Esophagus squamous epithelium (tissue), 4 donors: ENCODE measurements at regions not wholly inside any gene's neighbourhood (a gene's known extent, or its start where the extent isn't known, plus 50 kb on each side); places are given as distances from the start of the nearest gene placed in this dataset.

Experiments
- POLR2A ChIP-seq, 4 donors: fragments of 450-650 bp; IDR thresholded peaks; one replicate each; pipeline ENCODE4 v1.6.1; 2017; ENCODE audit warnings: antibody characterized with exemption in 4 of 4, mild to moderate bottlenecking in 4 of 4, moderate library complexity in 3 of 4
- TF ChIP-seq, protein P1 (sequence below), 6 experiments: fragments of 450-650 bp in 4 of 6; fragments of 200-600 bp in 2 of 6; sonication (generic) in 2 of 6; IDR thresholded peaks; one replicate each; pipeline ENCODE4 v1.5.1; 2016 to 2019; ENCODE audit warnings: antibody characterized with exemption in 6 of 6, mild to moderate bottlenecking in 4 of 6, moderate library complexity in 4 of 6

DNA sequence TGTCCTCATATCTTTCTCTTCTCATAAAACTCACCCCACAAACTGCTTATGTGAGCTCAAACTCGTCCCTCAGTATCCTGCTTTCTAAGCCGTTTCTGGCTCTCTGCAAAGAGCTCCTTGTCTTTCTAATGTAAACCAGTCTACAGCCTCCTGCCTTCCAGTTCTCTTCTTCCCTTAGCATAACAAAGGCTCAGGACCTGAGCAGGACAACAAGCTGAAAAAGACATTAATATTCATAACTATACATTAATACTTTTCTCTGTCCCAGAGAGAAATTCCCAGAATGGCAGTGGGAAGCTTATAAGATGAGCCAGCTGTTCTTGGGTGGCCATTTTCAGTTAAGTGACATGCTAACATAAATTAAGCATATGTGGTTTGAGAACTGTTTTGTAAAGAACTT is 207.0 kb upstream of the TCF21 start:
- TF ChIP-seq, protein P1, sequence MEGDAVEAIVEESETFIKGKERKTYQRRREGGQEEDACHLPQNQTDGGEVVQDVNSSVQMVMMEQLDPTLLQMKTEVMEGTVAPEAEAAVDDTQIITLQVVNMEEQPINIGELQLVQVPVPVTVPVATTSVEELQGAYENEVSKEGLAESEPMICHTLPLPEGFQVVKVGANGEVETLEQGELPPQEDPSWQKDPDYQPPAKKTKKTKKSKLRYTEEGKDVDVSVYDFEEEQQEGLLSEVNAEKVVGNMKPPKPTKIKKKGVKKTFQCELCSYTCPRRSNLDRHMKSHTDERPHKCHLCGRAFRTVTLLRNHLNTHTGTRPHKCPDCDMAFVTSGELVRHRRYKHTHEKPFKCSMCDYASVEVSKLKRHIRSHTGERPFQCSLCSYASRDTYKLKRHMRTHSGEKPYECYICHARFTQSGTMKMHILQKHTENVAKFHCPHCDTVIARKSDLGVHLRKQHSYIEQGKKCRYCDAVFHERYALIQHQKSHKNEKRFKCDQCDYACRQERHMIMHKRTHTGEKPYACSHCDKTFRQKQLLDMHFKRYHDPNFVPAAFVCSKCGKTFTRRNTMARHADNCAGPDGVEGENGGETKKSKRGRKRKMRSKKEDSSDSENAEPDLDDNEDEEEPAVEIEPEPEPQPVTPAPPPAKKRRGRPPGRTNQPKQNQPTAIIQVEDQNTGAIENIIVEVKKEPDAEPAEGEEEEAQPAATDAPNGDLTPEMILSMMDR (IDR thresholded peaks at IDR 0.05) = no peak
- TF ChIP-seq POLR2A (IDR thresholded peaks at IDR 0.05) = no peak
